ENCODE measurements at regions not wholly inside any gene's neighbourhood (a gene's known extent, or its start where the extent isn't known, plus 50 kb on each side); places are given as distances from the start of the nearest gene placed in this dataset.
"Not testable (repeated sequence)": the region's sequence is repeated elsewhere in the genome, so short reads cannot be mapped to it uniquely, and the experiment has no call there.

- not testable (repeated sequence) for TF ChIP-seq CTCF, EP300, POLR2A (IDR thresholded peaks at IDR 0.05)
Measured at GRCh38 chr5:34205347-34205746, 162.3 kb upstream of the C1QTNF3 start.

Measured in suprapubic skin (tissue), 3 donors.